ENCODE measurements at regions not wholly inside any gene's neighbourhood (a gene's known extent, or its start where the extent isn't known, plus 50 kb on each side); places are given as distances from the start of the nearest gene placed in this dataset.

DNA sequence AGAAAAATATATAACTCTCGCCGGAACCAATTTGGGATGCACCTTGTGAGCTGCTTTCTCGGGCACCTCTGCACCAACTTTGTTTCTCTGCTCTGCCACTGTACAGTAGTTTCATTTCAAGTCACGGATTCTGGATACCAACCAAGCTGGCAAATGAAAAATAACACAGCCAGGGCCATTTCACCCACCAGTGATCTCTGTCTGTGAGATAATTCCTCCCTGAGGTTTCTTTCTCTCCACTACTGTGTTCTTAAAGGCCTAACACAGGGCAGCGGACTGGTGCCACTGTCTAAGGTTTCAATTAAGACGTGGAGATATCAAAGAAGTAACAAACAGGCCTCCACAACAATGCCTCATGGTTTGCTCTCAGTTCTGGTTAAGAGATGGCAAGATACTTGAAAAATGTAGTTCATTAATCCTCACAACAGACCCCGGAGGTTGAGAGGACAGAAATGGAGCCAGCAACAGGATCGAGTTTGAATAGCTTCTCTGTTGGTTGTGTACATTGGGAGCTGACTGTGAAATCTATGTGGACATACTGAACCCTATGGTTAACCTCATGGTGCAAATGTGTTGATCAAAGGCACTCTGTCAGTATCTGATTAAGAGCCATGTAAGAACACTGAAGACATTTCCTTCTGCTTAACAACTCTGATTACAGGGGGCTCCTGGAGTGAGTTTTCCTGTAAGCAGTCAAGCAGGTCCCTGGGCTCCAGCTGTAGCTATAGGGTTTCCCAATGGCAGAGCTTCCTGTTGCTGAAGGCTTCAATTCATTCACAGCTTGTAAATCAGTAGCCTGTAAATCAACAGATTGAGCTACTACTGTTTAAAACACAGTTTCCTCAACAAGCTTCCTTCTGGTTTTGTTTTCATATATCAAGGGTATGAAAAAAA is 470.5 kb downstream of the EPHA3 start:
- H3K4me3 ChIP-seq (ENCODE audit: low read depth in 1 of 5, low read length in 5 of 5), result no peak overlapping the region
- H3K9ac ChIP-seq (ENCODE audit: low read length in 5 of 5), result no peak overlapping the region
- H3K27ac ChIP-seq (ENCODE audit: low read depth, low read length), result no peak overlapping the region
- no peaks in the 10 kb centered on the region for H3K36me3 ChIP-seq (ENCODE audit: control insufficient read depth in 5 of 5, insufficient read depth in 5 of 5, low read length in 5 of 5)
- H3K9me3 ChIP-seq (ENCODE audit: control insufficient read depth in 5 of 5, low read length in 5 of 5), result no peaks in the 10 kb centered on the region
- no peaks in the 10 kb centered on the region for H3K27me3 ChIP-seq (ENCODE audit: control insufficient read depth in 5 of 5, insufficient read depth in 4 of 5, low read length in 5 of 5)
- H3K4me1 ChIP-seq (ENCODE audit: control insufficient read depth in 5 of 5, insufficient read depth in 5 of 5, low read length in 5 of 5), result no peaks in the 10 kb centered on the region

- Histone ChIP-seq H3K4me3 (ENCODE audit: low read depth in 1 of 5, low read length in 5 of 5) (no peak overlapping the region), H3K9me3 (ENCODE audit: control insufficient read depth in 5 of 5, low read length in 5 of 5) (no peaks in the 10 kb centered on the region), H3K27ac (ENCODE audit: low read depth, low read length) (no peak overlapping the region), H3K27me3 (ENCODE audit: control insufficient read depth in 5 of 5, insufficient read depth in 4 of 5, low read length in 5 of 5) (no peaks in the 10 kb centered on the region), H3K9ac (ENCODE audit: low read length in 5 of 5) (no peak overlapping the region), H3K36me3 (ENCODE audit: control insufficient read depth in 5 of 5, insufficient read depth in 5 of 5, low read length in 5 of 5) (no peaks in the 10 kb centered on the region), H3K4me1 (ENCODE audit: control insufficient read depth in 5 of 5, insufficient read depth in 5 of 5, low read length in 5 of 5) (no peaks in the 10 kb centered on the region)
These were observed 473.4 kb downstream of the EPHA3 start for GRCh38 chr3:89580859-89581258.

DNA sequence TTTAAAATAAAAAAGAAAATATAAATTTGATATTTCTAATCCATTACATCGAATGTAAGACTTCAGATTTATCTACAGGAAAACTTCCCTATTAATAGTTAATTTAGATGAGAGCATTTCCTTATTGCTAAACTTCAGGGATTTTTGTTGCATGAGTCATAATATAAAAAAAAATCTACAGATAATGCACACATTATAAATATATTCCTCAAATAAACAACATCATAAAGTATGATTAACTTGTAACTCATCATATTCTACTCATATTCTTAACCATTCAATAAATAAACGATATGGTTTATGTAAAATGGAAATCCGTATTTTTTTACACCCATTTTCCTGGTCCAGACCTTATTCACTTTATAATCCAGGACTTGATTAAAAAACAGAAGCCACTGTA is 477.0 kb downstream of the EPHA3 start:
- H3K9ac ChIP-seq (ENCODE audit: low read length in 5 of 5), result no peak overlapping the region
- no peak overlapping the region for H3K27ac ChIP-seq (ENCODE audit: low read depth, low read length)
- no peaks in the 10 kb centered on the region for H3K27me3 ChIP-seq (ENCODE audit: control insufficient read depth in 5 of 5, insufficient read depth in 4 of 5, low read length in 5 of 5)
- no peak overlapping the region for H3K4me3 ChIP-seq (ENCODE audit: low read depth in 1 of 5, low read length in 5 of 5)
- no peaks in the 10 kb centered on the region for H3K9me3 ChIP-seq (ENCODE audit: control insufficient read depth in 5 of 5, low read length in 5 of 5)
- no peaks in the 10 kb centered on the region for H3K36me3 ChIP-seq (ENCODE audit: control insufficient read depth in 5 of 5, insufficient read depth in 5 of 5, low read length in 5 of 5)
- no peaks in the 10 kb centered on the region for H3K4me1 ChIP-seq (ENCODE audit: control insufficient read depth in 5 of 5, insufficient read depth in 5 of 5, low read length in 5 of 5)

DNA sequence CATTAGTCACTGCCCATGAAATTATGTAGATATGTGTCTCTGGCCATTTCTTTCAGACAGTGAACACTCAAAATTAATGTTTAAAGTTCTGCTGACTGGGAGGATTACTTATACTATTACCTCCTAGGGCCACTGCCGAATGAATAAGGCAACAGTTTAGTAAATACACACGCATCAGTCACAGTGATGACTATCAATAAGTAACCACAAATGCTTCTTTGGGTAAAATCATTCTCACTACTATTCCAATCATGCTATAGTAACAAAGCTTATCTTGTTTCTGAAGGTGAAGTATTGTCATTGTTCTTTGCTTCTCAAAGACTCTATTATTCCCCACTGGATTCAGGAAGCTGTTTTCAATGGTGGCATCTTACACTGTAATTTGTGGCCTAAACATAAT is 478.8 kb downstream of the EPHA3 start:
- H3K9me3 ChIP-seq (ENCODE audit: control insufficient read depth in 5 of 5, low read length in 5 of 5), result no peaks in the 10 kb centered on the region
- no peak overlapping the region for H3K4me3 ChIP-seq (ENCODE audit: low read depth in 1 of 5, low read length in 5 of 5)
- no peaks in the 10 kb centered on the region for H3K4me1 ChIP-seq (ENCODE audit: control insufficient read depth in 5 of 5, insufficient read depth in 5 of 5, low read length in 5 of 5)
- H3K36me3 ChIP-seq (ENCODE audit: control insufficient read depth in 5 of 5, insufficient read depth in 5 of 5, low read length in 5 of 5), result no peaks in the 10 kb centered on the region
- H3K27ac ChIP-seq (ENCODE audit: low read depth, low read length), result no peak overlapping the region
- no peaks in the 10 kb centered on the region for H3K27me3 ChIP-seq (ENCODE audit: control insufficient read depth in 5 of 5, insufficient read depth in 4 of 5, low read length in 5 of 5)
- H3K9ac ChIP-seq (ENCODE audit: low read length in 5 of 5), result no peak overlapping the region

DNA sequence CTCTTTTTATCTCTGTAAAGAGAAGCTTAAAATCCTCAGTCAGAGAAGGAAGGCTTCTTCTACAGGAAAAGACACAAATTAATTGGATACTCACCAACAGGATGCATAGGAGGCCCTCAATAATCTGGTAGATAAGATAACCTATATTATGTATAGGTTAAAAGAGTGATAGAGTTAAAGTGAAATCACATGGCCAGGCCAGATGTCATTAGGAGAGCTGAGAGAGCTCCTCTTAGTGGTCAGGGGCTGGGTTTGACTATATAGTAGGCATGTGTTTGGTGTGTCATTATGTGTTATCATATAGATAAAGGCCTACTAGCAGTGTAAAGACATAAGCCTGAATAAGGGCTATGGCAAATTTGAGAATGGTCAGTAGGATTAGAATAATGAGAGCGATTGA is 479.3 kb downstream of the EPHA3 start:
- Histone ChIP-seq H3K36me3 (ENCODE audit: control insufficient read depth in 5 of 5, insufficient read depth in 5 of 5, low read length in 5 of 5) (no peaks in the 10 kb centered on the region), H3K9me3 (ENCODE audit: control insufficient read depth in 5 of 5, low read length in 5 of 5) (no peaks in the 10 kb centered on the region), H3K4me1 (ENCODE audit: control insufficient read depth in 5 of 5, insufficient read depth in 5 of 5, low read length in 5 of 5) (no peaks in the 10 kb centered on the region), H3K4me3 (ENCODE audit: low read depth in 1 of 5, low read length in 5 of 5) (no peak overlapping the region), H3K9ac (ENCODE audit: low read length in 5 of 5) (no peak overlapping the region), H3K27ac (ENCODE audit: low read depth, low read length) (no peak overlapping the region), H3K27me3 (ENCODE audit: control insufficient read depth in 5 of 5, insufficient read depth in 4 of 5, low read length in 5 of 5) (no peaks in the 10 kb centered on the region)

DNA sequence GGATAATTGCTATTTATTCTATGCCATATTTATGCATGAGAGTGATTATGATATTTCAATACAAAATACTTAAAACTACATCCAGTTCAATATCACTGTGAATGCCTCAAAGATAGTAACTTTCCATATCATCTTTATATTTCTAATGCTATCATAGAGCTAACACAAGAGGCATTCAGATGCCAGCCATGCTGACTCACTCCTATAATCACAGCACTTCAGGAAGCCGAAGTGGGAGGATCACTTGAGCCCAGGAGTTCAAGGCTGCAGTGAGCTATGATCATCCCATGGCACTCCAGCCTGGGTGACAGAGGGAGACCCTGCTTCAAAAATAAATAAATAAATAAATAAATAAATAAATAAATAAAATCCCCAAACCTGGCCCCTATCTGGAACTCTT is 498.7 kb downstream of the EPHA3 start:
- no peak overlapping the region for H3K27ac ChIP-seq (ENCODE audit: low read depth, low read length)
- H3K9ac ChIP-seq (ENCODE audit: low read length in 5 of 5), result no peak overlapping the region
- H3K9me3 ChIP-seq (ENCODE audit: control insufficient read depth in 5 of 5, low read length in 5 of 5), result no peaks in the 10 kb centered on the region
- no peak overlapping the region for H3K4me3 ChIP-seq (ENCODE audit: low read depth in 1 of 5, low read length in 5 of 5)
- no peaks in the 10 kb centered on the region for H3K36me3 ChIP-seq (ENCODE audit: control insufficient read depth in 5 of 5, insufficient read depth in 5 of 5, low read length in 5 of 5)
- no peaks in the 10 kb centered on the region for H3K4me1 ChIP-seq (ENCODE audit: control insufficient read depth in 5 of 5, insufficient read depth in 5 of 5, low read length in 5 of 5)
- H3K27me3 ChIP-seq (ENCODE audit: control insufficient read depth in 5 of 5, insufficient read depth in 4 of 5, low read length in 5 of 5), result no peaks in the 10 kb centered on the region

DNA sequence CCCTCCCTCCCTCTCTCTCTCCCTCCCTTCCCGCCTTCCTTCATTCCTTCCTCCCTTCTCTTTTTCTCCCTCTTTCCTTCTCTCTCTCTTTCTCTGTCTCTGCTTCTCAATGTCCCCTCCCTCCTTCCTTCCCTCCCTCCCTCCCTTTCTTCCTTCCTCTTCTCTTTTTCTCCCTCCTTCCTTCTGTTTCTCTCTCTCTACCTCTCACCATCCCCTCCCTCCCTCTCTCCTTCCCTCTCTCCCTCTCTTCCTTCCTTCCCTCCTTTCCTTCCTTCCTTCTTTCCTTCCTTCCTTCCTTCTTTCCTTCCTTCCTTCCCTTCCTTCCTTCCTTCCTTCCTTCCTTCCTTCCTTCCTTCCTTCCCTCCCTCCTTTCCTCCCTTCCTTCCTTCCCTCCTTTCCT is 504.6 kb downstream of the EPHA3 start:
- no peak overlapping the region for H3K4me3 ChIP-seq (ENCODE audit: low read depth in 1 of 5, low read length in 5 of 5)
- H3K9ac ChIP-seq (ENCODE audit: low read length in 5 of 5), result no peak overlapping the region
- no peaks in the 10 kb centered on the region for H3K36me3 ChIP-seq (ENCODE audit: control insufficient read depth in 5 of 5, insufficient read depth in 5 of 5, low read length in 5 of 5)
- no peaks in the 10 kb centered on the region for H3K4me1 ChIP-seq (ENCODE audit: control insufficient read depth in 5 of 5, insufficient read depth in 5 of 5, low read length in 5 of 5)
- no peaks in the 10 kb centered on the region for H3K9me3 ChIP-seq (ENCODE audit: control insufficient read depth in 5 of 5, low read length in 5 of 5)
- no peaks in the 10 kb centered on the region for H3K27me3 ChIP-seq (ENCODE audit: control insufficient read depth in 5 of 5, insufficient read depth in 4 of 5, low read length in 5 of 5)
- H3K27ac ChIP-seq (ENCODE audit: low read depth, low read length), result no peak overlapping the region

DNA sequence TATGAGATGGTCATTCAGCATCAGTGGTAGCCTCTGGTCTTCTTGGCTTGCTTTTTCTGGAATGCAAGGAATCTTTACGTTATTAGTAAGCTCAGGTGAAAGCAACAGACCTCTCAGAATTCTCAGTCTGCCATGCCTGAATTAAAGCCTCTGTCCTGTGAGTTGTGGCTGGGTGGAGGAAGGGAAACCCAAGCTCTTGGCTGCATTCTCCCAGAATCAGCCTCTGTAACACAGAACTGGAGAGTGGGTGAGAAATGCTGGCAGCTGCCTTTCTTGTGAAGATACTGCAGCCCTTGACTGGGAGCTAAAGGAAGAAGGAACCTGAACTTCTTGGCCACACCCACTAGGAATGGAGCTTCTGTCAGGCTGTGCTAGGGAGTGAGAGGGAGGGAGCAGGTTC is 505.8 kb downstream of the EPHA3 start:
- no peak overlapping the region for H3K9ac ChIP-seq (ENCODE audit: low read length in 5 of 5)
- H3K4me1 ChIP-seq (ENCODE audit: control insufficient read depth in 5 of 5, insufficient read depth in 5 of 5, low read length in 5 of 5), result no peaks in the 10 kb centered on the region
- no peak overlapping the region for H3K4me3 ChIP-seq (ENCODE audit: low read depth in 1 of 5, low read length in 5 of 5)

DNA sequence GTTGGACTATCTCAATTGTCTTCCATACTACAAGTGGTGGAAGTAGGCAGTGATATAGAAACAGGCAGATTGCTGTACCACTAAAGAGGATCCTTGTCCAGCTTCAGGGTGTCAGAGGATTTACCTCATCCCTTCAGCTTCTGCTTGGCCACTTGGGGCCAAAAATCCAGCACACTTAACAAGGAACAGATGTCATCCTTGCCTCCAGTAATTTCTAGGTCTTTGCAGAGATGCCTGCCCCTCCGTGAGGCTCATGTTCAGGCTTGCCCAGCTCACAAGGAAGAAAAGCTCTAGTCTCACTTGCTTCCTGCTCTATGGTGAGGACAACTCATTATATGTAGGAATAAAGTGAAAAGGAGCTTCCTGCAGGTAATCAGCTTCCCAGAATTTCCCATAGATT is 510.3 kb downstream of the EPHA3 start:
- Histone ChIP-seq H3K9ac (ENCODE audit: low read length in 5 of 5) (no peak overlapping the region), H3K27ac (ENCODE audit: low read depth, low read length) (no peak overlapping the region), H3K36me3 (ENCODE audit: control insufficient read depth in 5 of 5, insufficient read depth in 5 of 5, low read length in 5 of 5) (no peaks in the 10 kb centered on the region), H3K27me3 (ENCODE audit: control insufficient read depth in 5 of 5, insufficient read depth in 4 of 5, low read length in 5 of 5) (no peaks in the 10 kb centered on the region), H3K9me3 (ENCODE audit: control insufficient read depth in 5 of 5, low read length in 5 of 5) (no peaks in the 10 kb centered on the region), H3K4me3 (ENCODE audit: low read depth in 1 of 5, low read length in 5 of 5) (no peak overlapping the region), H3K4me1 (ENCODE audit: control insufficient read depth in 5 of 5, insufficient read depth in 5 of 5, low read length in 5 of 5) (no peaks in the 10 kb centered on the region)

More for the DNA sequence above, 505.8 kb downstream of the EPHA3 start:
- Histone ChIP-seq H3K27me3 (ENCODE audit: control insufficient read depth in 5 of 5, insufficient read depth in 4 of 5, low read length in 5 of 5) (no peaks in the 10 kb centered on the region), H3K36me3 (ENCODE audit: control insufficient read depth in 5 of 5, insufficient read depth in 5 of 5, low read length in 5 of 5) (no peaks in the 10 kb centered on the region), H3K9me3 (ENCODE audit: control insufficient read depth in 5 of 5, low read length in 5 of 5) (no peaks in the 10 kb centered on the region), H3K27ac (ENCODE audit: low read depth, low read length) (no peak overlapping the region)

- Histone ChIP-seq H3K36me3 (ENCODE audit: control insufficient read depth in 5 of 5, insufficient read depth in 5 of 5, low read length in 5 of 5) (no peaks in the 10 kb centered on the region), H3K4me1 (ENCODE audit: control insufficient read depth in 5 of 5, insufficient read depth in 5 of 5, low read length in 5 of 5) (no peaks in the 10 kb centered on the region), H3K9me3 (ENCODE audit: control insufficient read depth in 5 of 5, low read length in 5 of 5) (no peaks in the 10 kb centered on the region), H3K27me3 (ENCODE audit: control insufficient read depth in 5 of 5, insufficient read depth in 4 of 5, low read length in 5 of 5) (no peaks in the 10 kb centered on the region), H3K4me3 (ENCODE audit: low read depth in 1 of 5, low read length in 5 of 5) (no peak overlapping the region), H3K9ac (ENCODE audit: low read length in 5 of 5) (no peak overlapping the region), H3K27ac (ENCODE audit: low read depth, low read length) (no peak overlapping the region)
These were observed 511.8 kb downstream of the EPHA3 start for GRCh38 chr3:89619263-89619662.
